HG02970 (cell line): ENCODE measurements at regions not wholly inside any gene's neighbourhood (a gene's known extent, or its start where the extent isn't known, plus 50 kb on each side); places are given as distances from the start of the nearest gene placed in this dataset.
"Not testable (repeated sequence)": the region's sequence is repeated elsewhere in the genome, so short reads cannot be mapped to it uniquely, and the experiment has no call there.

Source experiments
- ATAC-seq: cut with Tn5 transposase; IDR thresholded peaks from one replicate; pipeline ENCODE4 v1.9.1; 2021; ENCODE audit warnings: mild to moderate bottlenecking, moderate library complexity, moderate number of reproducible peaks; ENCODE audit not compliant: unreplicated experiment, low FRiP score

- ATAC-seq = no peak
These were observed 195.0 kb downstream of the BCL11A start for GRCh38 chr2:60358476-60358875.

GRCh38 chr2:60357996-60358395 is 195.5 kb downstream of the BCL11A start:
- no peak for ATAC-seq

DNA sequence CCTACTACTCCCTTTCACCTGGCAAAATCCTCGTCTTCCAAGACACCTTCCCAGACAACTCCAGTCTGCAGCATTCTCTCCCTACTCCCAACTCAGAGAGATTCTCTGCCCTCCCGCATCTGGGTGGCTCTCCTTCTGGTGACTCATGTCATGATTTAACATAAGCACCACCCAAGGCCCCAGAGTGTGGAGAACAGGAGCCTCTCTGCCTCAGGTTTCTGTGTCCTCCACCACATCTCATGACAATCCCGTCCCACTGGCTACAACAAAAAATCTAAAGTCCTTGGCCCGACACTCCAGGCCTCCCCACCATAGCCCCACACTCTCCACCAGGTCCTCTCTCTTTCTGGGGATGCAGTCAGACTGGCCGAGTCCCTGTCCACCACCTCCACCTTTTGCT is 197.1 kb downstream of the BCL11A start:
- ATAC-seq = no peak

GRCh38 chr2:60355849-60356261 is 197.6 kb downstream of the BCL11A start:
- no peak for ATAC-seq

- ATAC-seq = no peak
These were observed 198.7 kb downstream of the BCL11A start for GRCh38 chr2:60354713-60355112.

DNA sequence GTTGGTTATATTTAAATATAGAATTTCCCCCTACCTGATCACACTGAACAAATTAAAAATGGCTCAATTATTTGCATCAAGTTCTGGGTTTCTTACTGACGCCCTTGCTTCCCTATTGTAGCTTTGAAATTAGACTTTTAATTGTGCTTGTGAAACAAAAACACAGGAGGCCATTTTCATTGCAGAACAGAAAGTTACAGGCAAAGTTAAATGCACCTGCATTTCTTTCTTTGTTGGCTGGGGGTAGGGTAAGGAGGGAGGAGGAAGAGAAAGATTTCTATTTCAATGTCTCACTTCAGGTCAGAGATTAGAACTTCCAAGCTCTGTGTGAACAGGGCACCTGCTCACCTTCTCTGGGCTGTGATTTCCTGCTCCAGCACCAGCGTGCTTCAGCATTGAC is 199.6 kb downstream of the BCL11A start:
- no peak for ATAC-seq

GRCh38 chr2:60353406-60353800 is 200.1 kb downstream of the BCL11A start:
- ATAC-seq = no peak

GRCh38 chr2:60352491-60353405 is 200.7 kb downstream of the BCL11A start:
- no peak for ATAC-seq

DNA sequence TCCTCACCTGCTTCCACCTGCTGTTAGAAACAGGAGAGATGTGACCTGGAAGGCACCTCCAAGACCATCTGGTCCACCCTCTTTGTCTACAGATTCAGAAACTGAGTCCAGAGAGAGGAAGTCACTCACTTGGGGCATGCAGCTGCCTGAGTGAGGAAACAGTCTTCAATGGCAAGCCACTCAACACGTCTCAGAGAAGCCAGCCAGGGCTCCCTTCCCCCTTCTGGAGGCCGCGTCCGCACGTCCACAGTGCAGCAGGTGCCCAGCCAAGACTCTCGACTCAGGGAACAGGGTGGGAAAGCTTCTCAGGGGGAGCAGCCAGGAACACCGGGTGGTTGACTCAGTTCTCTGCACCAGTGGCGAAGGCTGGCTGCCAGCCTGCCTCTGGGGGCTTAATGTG is 201.7 kb downstream of the BCL11A start:
- no peak for ATAC-seq

DNA sequence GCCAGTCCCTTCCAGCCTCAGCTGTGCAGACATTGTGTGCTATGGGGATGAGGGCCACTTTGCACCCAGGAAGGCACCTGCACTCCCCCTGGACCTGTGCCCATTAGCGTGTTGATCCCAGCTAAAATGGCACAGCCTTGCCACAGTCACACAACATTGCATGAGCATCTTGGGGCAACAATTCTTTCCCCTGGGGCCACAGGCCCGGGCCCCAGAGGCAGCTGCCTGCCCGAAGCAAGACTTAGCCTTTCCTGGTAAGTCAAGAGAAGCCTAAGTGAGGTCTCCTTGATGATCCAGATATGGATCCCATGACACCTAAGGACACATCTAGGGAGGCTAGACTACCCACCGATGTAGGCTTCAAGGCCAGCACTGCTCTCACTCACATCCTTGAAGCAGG is 202.1 kb downstream of the BCL11A start:
- ATAC-seq = no peak

DNA sequence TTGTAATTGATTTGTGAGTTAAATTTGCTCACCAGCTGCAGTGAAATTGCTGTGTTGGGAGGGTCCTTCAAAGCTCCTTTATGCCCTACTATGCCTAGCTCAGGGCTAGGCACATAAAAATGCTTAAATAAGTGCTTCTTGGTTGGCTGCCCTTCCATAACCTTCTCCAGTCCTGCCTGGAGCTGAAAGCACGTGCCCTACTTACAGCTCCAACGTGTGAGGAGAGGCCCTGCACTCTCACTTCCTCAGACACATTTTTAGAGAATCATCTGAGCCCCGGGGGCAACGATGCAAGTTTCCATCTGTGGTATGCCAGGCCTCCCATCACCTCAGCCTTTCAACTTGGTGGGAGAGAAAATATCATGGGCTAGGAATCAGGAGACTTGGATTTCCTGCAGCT is 202.7 kb downstream of the BCL11A start:
- no peak for ATAC-seq

DNA sequence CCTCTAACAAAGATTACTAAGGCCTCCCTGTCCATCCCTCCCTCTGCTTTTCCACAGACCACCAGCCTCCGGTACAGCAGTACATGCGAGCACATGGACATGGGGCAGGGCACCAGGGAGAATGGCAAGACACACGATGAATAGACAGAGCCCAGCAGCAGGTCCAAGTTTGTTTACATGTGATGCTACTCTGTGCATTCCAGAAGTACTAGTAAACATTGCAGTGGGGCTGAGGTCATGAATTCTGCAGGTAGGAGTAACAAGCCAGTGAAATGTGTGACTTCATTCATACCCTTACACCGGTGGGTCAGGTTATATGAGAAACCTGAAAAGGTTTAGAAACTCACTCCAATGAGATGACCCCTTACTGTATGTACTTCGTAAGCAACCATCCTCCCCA is 205.7 kb downstream of the BCL11A start:
- no peak for ATAC-seq

DNA sequence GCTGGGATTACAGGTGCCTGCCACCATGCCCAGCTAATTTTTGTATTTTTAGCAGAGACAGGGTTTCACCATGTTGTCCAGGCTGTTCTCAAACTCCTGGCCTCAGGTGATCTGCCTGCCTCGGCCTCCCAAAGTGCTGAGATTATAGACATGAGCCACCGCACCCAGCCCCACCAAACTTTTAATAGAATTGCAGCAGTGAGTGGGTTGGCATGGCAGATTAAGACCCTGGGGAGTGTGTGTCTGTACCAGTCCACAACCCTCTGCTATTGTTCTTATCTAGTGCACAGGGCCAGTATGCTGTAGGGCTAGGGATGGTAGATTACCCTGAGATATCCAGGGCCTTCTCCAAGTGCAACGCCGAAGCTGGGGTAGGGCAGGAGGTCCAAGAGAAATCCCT is 211.0 kb downstream of the BCL11A start:
- ATAC-seq = not testable (repeated sequence)

- ATAC-seq = no peak
These were observed 212.3 kb downstream of the BCL11A start for GRCh38 chr2:60341151-60341550.

- ATAC-seq = no peak
These were observed 214.2 kb downstream of the BCL11A start for GRCh38 chr2:60339286-60339685.

DNA sequence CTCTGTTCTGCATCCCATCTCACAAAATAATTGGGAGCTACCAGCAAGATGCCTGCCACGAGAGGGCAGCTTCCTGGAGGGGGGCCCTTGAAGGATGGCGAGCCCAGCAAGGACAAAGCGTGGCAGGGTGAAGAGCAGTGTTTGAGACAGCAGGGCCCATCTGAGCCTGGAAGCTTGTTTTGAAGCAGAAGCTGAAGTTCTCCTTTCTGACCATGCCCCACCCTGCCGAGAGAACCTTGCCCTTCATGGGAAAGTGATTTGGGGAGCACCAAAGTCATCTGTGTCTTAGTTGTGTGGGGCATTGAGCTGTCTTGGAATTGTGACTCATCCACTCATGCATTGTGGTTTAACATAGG is 216.3 kb downstream of the BCL11A start:
- ATAC-seq = no peak

DNA sequence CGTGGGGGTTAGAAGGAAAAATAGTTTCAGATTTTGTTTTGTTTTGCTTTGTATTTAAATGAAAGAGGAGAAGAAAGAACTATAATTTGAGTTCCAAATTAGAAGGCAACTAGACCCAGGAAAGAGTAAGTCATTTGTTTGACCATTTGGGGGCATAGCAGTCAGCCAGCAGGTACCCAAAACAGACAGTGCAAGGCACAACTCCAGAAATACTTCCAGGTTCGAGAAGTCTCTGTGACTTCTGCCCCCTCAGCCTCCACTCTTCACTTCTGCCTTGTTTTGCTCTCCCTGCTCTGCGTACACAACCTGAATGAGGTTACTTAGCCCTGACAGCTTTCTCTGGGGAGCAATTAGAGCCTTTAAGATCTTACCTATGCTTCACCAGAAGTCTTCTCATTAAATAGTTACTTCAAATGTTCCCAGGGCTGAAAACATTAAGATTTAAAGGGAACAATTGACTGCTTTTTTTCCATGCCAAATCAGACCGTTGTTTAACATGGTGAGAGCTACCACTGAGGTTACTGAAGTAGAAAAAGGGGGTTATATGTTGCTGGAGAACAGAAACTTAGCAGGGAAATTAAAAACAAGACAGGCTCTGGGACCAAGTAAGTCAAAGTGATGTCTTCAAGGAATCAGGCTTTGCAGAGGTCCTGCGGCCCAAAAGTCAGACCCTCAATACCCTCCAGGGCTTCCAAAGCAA is 216.9 kb downstream of the BCL11A start:
- no peak for ATAC-seq

DNA sequence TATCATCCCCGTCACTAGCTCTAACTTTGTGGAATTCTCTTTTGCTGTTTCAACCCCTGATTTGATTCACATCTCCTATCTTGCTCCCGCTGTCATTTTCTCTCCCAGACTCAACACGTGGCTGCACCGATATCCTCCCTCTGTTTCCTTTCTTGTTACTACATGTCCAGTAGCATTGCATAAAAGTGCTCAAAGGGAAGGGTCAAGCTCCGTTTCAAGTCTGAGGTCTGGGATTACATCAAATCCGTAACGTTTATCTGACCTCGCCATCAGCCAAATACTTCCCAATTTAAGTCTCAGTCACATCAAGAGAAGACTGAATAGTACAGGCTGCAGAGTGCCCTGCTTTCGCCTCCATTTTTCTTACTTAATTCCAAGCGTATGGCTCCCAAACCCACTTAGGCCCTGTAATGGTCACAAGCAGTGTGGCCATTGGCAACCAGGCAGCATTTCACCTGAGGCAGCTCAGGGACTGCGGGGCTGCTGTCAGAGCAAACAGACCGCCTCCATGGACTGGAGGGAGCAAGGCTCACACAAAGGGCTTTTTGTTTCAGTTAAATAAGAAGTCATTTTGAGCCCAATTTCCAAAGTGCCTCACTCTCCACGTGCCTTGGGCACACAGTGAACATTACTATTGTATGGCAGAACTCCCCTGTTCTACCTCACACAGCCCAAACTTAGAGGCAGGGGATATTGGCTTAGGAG is 217.8 kb downstream of the BCL11A start:
- ATAC-seq = no peak

- ATAC-seq = no peak
These were observed 218.8 kb downstream of the BCL11A start for GRCh38 chr2:60334610-60335009.

GRCh38 chr2:60333264-60333663 is 220.2 kb downstream of the BCL11A start:
- ATAC-seq = no peak

GRCh38 chr2:60331115-60331809 is 222.2 kb downstream of the BCL11A start:
- ATAC-seq = no peak
